ENCODE measurements at regions not wholly inside any gene's neighbourhood (a gene's known extent, or its start where the extent isn't known, plus 50 kb on each side); places are given as distances from the start of the nearest gene placed in this dataset.

DNA sequence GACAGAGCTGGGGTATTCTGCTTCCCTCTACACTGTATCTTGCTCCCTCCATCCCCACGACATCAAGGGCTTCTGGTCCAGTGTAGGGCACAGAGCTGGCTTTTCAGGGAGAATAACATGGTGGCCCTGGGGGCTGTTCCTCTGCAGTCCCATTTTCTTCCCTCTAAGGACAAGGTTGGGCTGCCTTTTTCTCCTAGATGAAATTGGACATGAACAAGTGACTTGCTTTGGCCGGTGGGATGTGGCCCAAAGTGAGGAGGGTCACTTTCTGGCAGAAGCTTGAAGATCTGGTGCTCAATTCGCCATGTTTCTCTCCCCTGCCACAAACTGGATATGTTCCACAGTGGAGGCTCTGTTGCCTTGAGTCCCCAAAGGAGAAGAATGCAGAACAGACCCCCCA lies 235.7 kb downstream of the EMX2 start:
- TF ChIP-seq POLR2AphosphoS5 (IDR thresholded peaks at IDR 0.05; ENCODE audit: borderline replicate concordance, low read depth, low read length) (no peak), EZH2 (IDR thresholded peaks at IDR 0.05) (no peak)
